ENCODE measurements at regions not wholly inside any gene's neighbourhood (a gene's known extent, or its start where the extent isn't known, plus 50 kb on each side); places are given as distances from the start of the nearest gene placed in this dataset.
"Not testable (repeated sequence)": the region's sequence is repeated elsewhere in the genome, so short reads cannot be mapped to it uniquely, and the experiment has no call there.

GRCh38 chr4:49117951-49118350, 131.9 kb downstream of the CWH43 start:
- H3K4me1 Mint-ChIP-seq; CTCF ChIA-PET; H3K27ac Mint-ChIP-seq; DNase-seq (ENCODE audit: low spot score); H3K4me3 Mint-ChIP-seq; POLR2A ChIA-PET; ATAC-seq: not testable (repeated sequence)
- Mint-ChIP-seq H3K27me3 (ENCODE audit: low read depth) (peaks cover 55% of the 10 kb centered on the region), H3K36me3 (peaks cover 79% of the 10 kb centered on the region), H3K9me3 (peaks cover 77% of the 10 kb centered on the region)

GRCh38 chr4:49118379-49119212, 132.5 kb downstream of the CWH43 start:
- DNase-seq (ENCODE audit: low spot score); POLR2A ChIA-PET; CTCF ChIA-PET; H3K4me1 Mint-ChIP-seq; H3K27ac Mint-ChIP-seq; H3K4me3 Mint-ChIP-seq; ATAC-seq: not testable (repeated sequence)
- peaks cover 75% of the 10 kb centered on the region for H3K36me3 Mint-ChIP-seq
- peaks cover 72% of the 10 kb centered on the region for H3K9me3 Mint-ChIP-seq
- H3K27me3 Mint-ChIP-seq (ENCODE audit: low read depth) = peaks cover 52% of the 10 kb centered on the region

- H3K4me3 Mint-ChIP-seq; H3K27ac Mint-ChIP-seq; CTCF ChIA-PET; ATAC-seq; DNase-seq (ENCODE audit: low spot score); POLR2A ChIA-PET; H3K4me1 Mint-ChIP-seq: not testable (repeated sequence)
- H3K9me3 Mint-ChIP-seq = peaks cover 66% of the 10 kb centered on the region
- peaks cover 49% of the 10 kb centered on the region for H3K27me3 Mint-ChIP-seq (ENCODE audit: low read depth)
- H3K36me3 Mint-ChIP-seq = peaks cover 70% of the 10 kb centered on the region
Observed at GRCh38 chr4:49119345-49119744, 133.3 kb downstream of the CWH43 start.

GRCh38 chr4:49120042-49120779, 134.1 kb downstream of the CWH43 start:
- POLR2A ChIA-PET; ATAC-seq; CTCF ChIA-PET; DNase-seq (ENCODE audit: low spot score); H3K27ac Mint-ChIP-seq; H3K4me3 Mint-ChIP-seq; H3K4me1 Mint-ChIP-seq: not testable (repeated sequence)
- peaks cover 61% of the 10 kb centered on the region for H3K36me3 Mint-ChIP-seq
- peaks cover 47% of the 10 kb centered on the region for H3K27me3 Mint-ChIP-seq (ENCODE audit: low read depth)
- H3K9me3 Mint-ChIP-seq = peaks cover 58% of the 10 kb centered on the region

GRCh38 chr4:49120804-49121203, 134.7 kb downstream of the CWH43 start:
- CTCF ChIA-PET; ATAC-seq; POLR2A ChIA-PET; H3K27ac Mint-ChIP-seq; H3K4me3 Mint-ChIP-seq; H3K4me1 Mint-ChIP-seq; DNase-seq (ENCODE audit: low spot score): not testable (repeated sequence)
- H3K9me3 Mint-ChIP-seq = peaks cover 52% of the 10 kb centered on the region
- TF ChIP-seq NFE2L1 (CRISPR knock-in tag; IDR thresholded peaks at IDR 0.05) = peak; percentile 72; the same call in 1 of the 2 replicates
- peaks cover 55% of the 10 kb centered on the region for H3K36me3 Mint-ChIP-seq
- H3K27me3 Mint-ChIP-seq (ENCODE audit: low read depth) = peaks cover 47% of the 10 kb centered on the region

- Mint-ChIP-seq H3K36me3 (peaks cover 24% of the 10 kb centered on the region), H3K9me3 (peaks cover 18% of the 10 kb centered on the region)
- ATAC-seq; H3K27ac Mint-ChIP-seq; CTCF ChIA-PET; H3K4me3 Mint-ChIP-seq; H3K4me1 Mint-ChIP-seq; DNase-seq (ENCODE audit: low spot score); POLR2A ChIA-PET; H3K27me3 Mint-ChIP-seq (ENCODE audit: low read depth): not testable (repeated sequence)
Observed at GRCh38 chr4:49126443-49126842, 140.4 kb downstream of the CWH43 start.

- POLR2A ChIA-PET; ATAC-seq; H3K27ac Mint-ChIP-seq; DNase-seq (ENCODE audit: low spot score); H3K27me3 Mint-ChIP-seq (ENCODE audit: low read depth); H3K4me1 Mint-ChIP-seq; H3K4me3 Mint-ChIP-seq; CTCF ChIA-PET: not testable (repeated sequence)
- Mint-ChIP-seq H3K36me3 (peaks cover 27% of the 10 kb centered on the region), H3K9me3 (peaks cover 21% of the 10 kb centered on the region)
Observed at GRCh38 chr4:49126858-49127257, 140.8 kb downstream of the CWH43 start.

GRCh38 chr4:49129385-49129784, 143.3 kb downstream of the CWH43 start:
- ATAC-seq; H3K4me1 Mint-ChIP-seq; CTCF ChIA-PET; DNase-seq (ENCODE audit: low spot score); POLR2A ChIA-PET; H3K27ac Mint-ChIP-seq; H3K27me3 Mint-ChIP-seq (ENCODE audit: low read depth); H3K4me3 Mint-ChIP-seq: not testable (repeated sequence)
- Mint-ChIP-seq H3K9me3 (peaks cover 23% of the 10 kb centered on the region), H3K36me3 (peaks cover 29% of the 10 kb centered on the region)

GRCh38 chr4:49129870-49130269, 143.8 kb downstream of the CWH43 start:
- H3K27ac Mint-ChIP-seq; H3K4me1 Mint-ChIP-seq; DNase-seq (ENCODE audit: low spot score); CTCF ChIA-PET; ATAC-seq; H3K4me3 Mint-ChIP-seq; POLR2A ChIA-PET: not testable (repeated sequence)
- H3K9me3 Mint-ChIP-seq = peaks cover 25% of the 10 kb centered on the region
- peaks cover 34% of the 10 kb centered on the region for H3K36me3 Mint-ChIP-seq
- H3K27me3 Mint-ChIP-seq (ENCODE audit: low read depth) = peaks cover 12% of the 10 kb centered on the region

- POLR2A ChIA-PET; ATAC-seq; DNase-seq (ENCODE audit: low spot score); H3K4me3 Mint-ChIP-seq; H3K27ac Mint-ChIP-seq; H3K4me1 Mint-ChIP-seq; CTCF ChIA-PET: not testable (repeated sequence)
- Mint-ChIP-seq H3K9me3 (peaks cover 26% of the 10 kb centered on the region), H3K27me3 (ENCODE audit: low read depth) (peaks cover 12% of the 10 kb centered on the region), H3K36me3 (peaks cover 35% of the 10 kb centered on the region)
Observed at GRCh38 chr4:49130724-49131123, 144.6 kb downstream of the CWH43 start.

GRCh38 chr4:49137043-49137442, 151.0 kb downstream of the CWH43 start:
- 0 out of 2 replicates have a peak, but pooled peaks have one; percentile 36 for ATAC-seq
- Mint-ChIP-seq H3K9me3 (peaks cover 27% of the 10 kb centered on the region), H3K36me3 (peaks cover 40% of the 10 kb centered on the region), H3K27me3 (ENCODE audit: low read depth) (peaks cover 34% of the 10 kb centered on the region)
- DNase-seq (ENCODE audit: low spot score); CTCF ChIA-PET; H3K4me1 Mint-ChIP-seq; POLR2A ChIA-PET; H3K27ac Mint-ChIP-seq; H3K4me3 Mint-ChIP-seq: not testable (repeated sequence)

- H3K4me3 Mint-ChIP-seq; H3K27ac Mint-ChIP-seq; POLR2A ChIA-PET; H3K4me1 Mint-ChIP-seq; CTCF ChIA-PET; DNase-seq (ENCODE audit: low spot score); ATAC-seq: not testable (repeated sequence)
- Mint-ChIP-seq H3K27me3 (ENCODE audit: low read depth) (peaks cover 38% of the 10 kb centered on the region), H3K9me3 (peaks cover 32% of the 10 kb centered on the region), H3K36me3 (peaks cover 45% of the 10 kb centered on the region)
Observed at GRCh38 chr4:49137961-49138360, 151.9 kb downstream of the CWH43 start.

All from WTC11 (cell line).